NCI-H510A treated with DMSO at 0.1 percent for 48 hours (cell line): ENCODE measurements at regions not wholly inside any gene's neighbourhood (a gene's known extent, or its start where the extent isn't known, plus 50 kb on each side); places are given as distances from the start of the nearest gene placed in this dataset.

Experiments
- DNase-seq: peaks from one replicate; lab custom pipeline; 2025; lab: John Stamatoyannopoulos, UW

DNA sequence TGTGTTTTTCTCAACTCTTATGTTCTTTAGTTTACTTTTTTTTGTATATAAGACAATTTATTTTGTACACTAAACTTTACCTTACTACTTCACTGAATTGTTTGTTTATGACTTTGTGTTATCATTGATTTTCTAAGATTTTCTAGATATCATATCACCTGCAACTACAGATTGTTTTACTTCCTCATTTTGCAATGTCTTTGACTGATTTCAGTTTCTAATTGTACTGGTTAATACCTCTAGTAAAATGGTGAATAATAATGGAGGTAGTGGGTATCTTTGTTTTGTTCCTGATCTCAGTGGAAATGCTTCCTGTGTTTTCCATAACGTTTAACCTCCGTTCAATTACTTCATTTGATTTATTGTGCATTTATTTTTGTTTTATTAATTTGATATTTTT lies 490.2 kb downstream of the TLL1 start:
- DNase-seq: no peak

DNA sequence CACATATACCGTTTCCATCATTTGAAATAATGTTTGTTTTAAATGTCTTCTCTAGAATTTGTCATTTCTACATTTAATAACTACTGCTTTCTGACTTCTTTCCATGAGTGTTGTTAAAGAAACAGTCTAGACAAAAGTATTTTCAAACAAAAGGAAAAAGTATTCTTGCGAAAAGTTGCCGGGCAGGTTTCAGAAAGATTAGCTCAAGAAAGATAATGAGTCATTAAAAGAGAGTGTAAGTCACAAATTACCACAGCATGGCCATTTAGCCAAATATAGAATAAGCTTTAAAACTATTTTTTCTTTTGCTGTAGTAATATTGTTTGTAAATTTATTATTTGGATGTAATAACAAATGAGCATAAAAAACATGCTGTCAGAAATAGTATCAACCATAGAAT lies 493.0 kb downstream of the TLL1 start:
- no peak for DNase-seq

DNA sequence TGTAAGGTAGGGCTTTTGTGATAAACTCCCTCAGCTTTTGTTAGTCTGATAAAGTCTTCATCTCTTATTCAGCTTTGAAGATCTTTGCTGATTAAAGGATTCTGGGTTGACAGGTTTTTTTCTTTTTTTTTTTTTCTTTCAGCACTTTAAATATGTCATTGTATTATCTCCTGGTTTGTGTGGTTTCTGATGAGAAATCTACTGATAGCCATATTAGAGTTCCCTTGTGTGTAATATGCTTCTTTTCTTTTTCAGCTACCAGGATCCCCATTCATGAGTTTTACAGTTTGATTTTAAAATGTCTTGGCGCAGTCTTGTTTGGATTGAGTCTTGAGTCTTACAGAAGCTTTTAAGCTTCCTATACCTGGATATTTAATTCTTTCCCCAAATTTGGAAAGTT lies 504.5 kb downstream of the TLL1 start:
- DNase-seq: no peak

- DNase-seq: no peak
These were observed 513.7 kb downstream of the TLL1 start for GRCh38 chr4:166386491-166387360.

DNA sequence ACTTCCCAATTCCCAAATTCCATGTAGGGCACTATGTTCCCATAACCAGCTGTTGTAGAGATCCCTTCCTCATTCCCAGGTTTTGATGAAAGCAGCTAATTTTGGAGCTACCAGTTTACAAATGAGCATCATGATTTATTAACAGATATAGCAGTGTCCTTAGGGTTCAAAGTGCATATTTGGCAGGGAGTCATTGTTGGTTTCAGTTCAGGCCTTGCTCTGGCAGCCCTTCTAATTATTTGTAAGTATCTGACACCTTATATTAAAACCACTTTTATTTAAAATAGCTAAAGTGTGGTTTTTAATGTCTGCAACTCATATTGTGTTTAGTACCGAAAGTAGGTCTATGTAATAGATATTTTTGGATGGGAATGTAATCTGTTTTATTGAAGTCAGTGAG lies 518.5 kb downstream of the TLL1 start:
- DNase-seq: no peak

GRCh38 chr4:166399021-166399420 lies 526.0 kb downstream of the TLL1 start:
- no peak for DNase-seq

- DNase-seq: peak; percentile 47
These were observed 527.3 kb downstream of the TLL1 start for GRCh38 chr4:166400270-166400894.

DNA sequence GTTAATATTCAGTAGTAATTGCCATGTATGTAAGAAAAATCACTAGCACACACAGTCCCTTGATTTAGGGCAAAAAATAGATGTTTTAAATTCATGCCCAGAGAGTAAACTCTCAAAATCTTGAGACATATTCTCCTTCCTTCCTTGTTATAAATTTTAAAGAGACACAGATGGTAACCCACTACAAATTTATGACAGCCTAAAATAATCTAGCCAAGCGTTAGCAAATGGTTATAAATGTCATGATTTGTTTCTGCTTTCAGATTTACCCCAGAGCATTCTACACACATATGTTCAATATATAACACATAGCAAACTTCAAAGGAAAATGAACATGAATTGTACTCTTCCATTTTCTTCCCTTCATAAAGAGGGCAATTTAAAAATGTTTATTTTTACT lies 540.3 kb downstream of the TLL1 start:
- DNase-seq: no peak

GRCh38 chr4:166414431-166414830 lies 541.4 kb downstream of the TLL1 start:
- DNase-seq: no peak

GRCh38 chr4:166415749-166416148 lies 542.7 kb downstream of the TLL1 start:
- DNase-seq: no peak

GRCh38 chr4:166421556-166422156 lies 548.6 kb downstream of the TLL1 start:
- no peak for DNase-seq

DNA sequence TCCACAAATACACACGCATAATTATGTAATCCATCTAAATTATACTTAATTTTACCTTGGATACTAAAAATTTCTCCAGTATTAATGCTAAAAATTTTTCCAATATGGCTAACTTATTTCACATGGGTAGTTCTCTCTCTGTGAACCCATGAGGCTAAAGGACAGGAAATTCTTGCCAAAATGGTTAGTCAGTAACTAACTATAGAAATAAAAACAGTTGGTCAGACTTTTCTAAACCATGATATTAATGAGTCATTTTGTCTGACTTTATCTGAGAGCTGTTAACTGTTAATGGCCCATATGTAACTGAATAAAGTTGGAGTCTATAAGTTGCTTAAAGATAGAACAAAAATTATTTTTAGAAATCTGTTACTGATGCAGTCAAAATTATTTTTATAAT lies 549.4 kb downstream of the TLL1 start:
- no peak for DNase-seq

DNA sequence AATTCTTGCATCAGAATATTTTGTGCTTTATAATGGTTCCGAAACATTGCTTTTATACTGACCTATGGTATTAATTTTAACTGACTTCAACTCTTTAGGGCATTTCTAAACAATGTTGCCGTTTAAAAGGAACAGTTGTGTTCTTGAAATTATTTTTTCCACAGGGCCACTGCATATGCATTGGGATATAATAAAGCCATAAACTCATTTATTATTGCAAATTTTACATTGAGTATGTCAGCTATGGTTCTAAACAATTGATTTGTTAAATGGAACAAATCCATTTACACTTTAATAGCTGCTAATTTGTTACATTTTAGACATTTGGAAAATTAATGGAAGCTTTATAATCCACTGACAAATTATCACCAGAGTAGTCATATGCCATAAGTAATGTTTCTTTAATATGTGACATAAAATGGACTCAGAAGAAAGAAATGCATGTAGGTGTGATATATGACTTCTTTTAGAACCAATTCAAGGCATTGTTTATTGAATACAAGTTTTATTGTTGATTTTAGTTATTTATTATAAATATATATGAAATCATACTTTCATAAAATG lies 553.3 kb downstream of the TLL1 start:
- no peak for DNase-seq

DNA sequence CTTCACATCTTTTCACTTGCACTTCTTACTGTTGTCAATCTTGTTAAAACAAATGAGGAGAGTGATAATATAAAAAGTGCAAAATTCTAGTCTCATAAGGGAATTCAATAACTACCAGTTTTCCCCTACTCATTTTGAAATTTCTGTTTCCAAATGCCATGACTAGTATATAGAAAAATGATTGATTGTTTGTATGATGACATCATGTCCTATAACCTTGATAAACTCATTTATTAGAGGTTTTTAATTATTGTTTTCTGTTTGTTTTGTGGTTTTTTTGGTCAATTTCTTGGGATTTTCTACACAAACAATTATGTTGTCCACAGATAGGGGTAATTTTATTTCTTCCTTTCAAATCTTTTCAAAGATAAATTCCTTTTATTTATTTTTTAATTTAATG lies 559.1 kb downstream of the TLL1 start:
- DNase-seq: no peak

DNA sequence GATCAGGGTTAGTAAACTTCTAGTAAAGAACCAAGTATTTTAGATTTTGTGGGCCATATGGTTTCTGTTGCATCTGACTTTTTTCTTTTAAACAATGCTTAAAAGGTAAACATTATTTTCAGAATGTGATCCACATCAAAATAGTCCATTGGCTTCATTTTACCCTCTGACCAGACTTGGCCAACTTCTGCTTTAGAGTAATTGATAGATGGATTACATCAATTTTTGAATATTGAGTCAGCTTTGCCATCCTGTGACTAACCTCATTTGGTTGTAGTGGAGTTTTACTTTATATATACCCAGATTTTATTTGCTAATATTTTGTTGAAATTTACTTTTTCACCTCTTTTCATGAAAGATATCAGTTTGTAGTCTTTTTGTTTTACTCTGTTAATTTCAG lies 559.8 kb downstream of the TLL1 start:
- DNase-seq: no peak

DNA sequence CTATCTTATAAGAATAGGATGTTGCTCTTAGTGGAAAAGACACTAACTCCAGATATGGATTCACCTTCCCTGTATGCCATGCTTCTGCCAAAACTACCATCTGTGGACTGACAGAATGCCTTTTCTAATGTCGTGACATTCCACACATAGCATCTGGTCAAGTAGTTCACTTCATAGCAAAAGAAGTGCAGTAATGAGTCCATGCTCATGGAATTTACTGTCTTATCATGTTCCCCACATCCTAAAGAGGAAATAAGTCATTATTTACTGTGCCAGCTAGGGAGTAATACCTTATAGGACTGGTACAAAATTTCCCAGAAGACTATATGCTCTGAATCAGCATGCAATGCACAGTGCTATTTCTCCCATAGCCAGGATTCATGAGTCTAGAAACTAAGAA lies 562.4 kb downstream of the TLL1 start:
- no peak for DNase-seq

DNA sequence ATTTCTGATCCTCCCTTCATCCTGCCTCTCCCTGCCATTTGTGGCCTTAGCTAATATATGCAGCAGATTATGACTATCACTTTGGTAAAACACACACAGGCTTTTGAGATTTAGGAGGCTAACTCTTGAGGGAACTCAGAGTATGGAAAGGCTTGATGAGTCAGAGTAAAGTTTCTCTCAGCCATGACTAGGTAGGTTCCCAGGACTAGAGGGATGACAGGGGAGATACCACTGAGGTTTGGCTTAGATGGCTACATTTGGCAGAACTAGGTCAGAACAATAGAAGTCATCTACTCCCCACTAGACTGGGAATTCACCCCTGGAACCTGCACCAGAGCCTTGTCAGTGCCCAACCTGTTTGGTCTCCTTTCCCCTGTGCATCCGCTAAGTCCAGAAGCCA lies 585.7 kb downstream of the TLL1 start:
- no peak for DNase-seq

- DNase-seq: no peak
These were observed 586.6 kb downstream of the TLL1 start for GRCh38 chr4:166459621-166460020.

- no peak for DNase-seq
These were observed 587.9 kb downstream of the TLL1 start for GRCh38 chr4:166460769-166461550.

DNA sequence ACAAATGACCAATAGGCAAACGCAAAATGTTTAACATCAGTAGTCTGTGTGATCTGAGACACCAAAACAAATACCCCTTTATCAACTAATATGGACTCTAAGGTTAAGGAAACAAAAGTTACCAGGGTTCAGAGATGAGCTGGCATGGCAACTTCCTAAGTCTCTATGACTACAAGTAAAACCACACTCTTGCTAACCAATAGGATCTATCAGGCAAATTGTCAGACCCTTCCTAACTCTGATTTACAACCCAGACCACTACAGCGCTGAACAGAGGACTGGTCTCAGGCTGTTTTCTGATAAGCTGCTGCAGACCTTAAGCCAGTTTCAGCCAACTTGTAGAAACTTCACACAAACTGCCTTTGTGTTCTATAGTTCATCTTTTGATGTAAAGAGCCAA lies 608.0 kb downstream of the TLL1 start:
- no peak for DNase-seq

DNA sequence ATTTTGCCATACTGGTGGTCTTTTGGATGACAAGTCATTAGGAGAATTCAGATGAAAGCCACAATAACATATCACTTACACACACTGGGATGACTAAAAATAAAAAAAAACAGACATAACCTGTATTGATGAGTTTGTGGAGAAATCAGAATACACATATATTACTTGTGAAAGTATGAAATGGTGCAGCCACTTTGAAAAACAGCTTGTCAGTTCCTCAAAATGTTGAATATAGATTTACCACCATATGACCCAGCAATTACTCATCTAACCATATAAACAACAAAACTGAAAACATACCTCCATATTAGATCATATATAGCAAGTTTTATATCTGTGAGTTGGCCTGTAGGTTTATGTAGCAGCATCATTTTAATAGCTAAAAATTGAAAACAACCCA lies 608.7 kb downstream of the TLL1 start:
- no peak for DNase-seq

- no peak for DNase-seq
These were observed 609.7 kb downstream of the TLL1 start for GRCh38 chr4:166482758-166483157.
